Renal cortical epithelial cell (primary cell): ENCODE measurements at regions not wholly inside any gene's neighbourhood (a gene's known extent, or its start where the extent isn't known, plus 50 kb on each side); places are given as distances from the start of the nearest gene placed in this dataset.
A peak's percentile ranks its signal among the peaks of the same experiment; 100 is the strongest.
"Not testable (repeated sequence)": the region's sequence is repeated elsewhere in the genome, so short reads cannot be mapped to it uniquely, and the experiment has no call there.

Source experiments
- DNase-seq: peaks from one replicate; pipeline ENCODE4 v3.0.0-alpha.2; 2011; ENCODE audit warnings: low read depth

- DNase-seq = no peak
Measured at GRCh38 chr1:214861615-214862014, 220.9 kb upstream of the KCNK2 start.

- peak; percentile 49 for DNase-seq
Measured at GRCh38 chr1:214862421-214862820, 220.1 kb upstream of the KCNK2 start.

- DNase-seq = peak; percentile 82
Measured at GRCh38 chr1:214864896-214865688, 217.4 kb upstream of the KCNK2 start.

GRCh38 chr1:214870426-214870825 is 212.1 kb upstream of the KCNK2 start:
- not testable (repeated sequence) for DNase-seq

- no peak for DNase-seq
Measured at GRCh38 chr1:214880956-214881355, 201.6 kb upstream of the KCNK2 start.

- no peak for DNase-seq
Measured at GRCh38 chr1:214882616-214883015, 199.9 kb upstream of the KCNK2 start.

GRCh38 chr1:214895011-214895600 is 187.4 kb upstream of the KCNK2 start:
- DNase-seq = peak; percentile 32

- DNase-seq = no peak
Measured at GRCh38 chr1:214896921-214897320, 185.6 kb upstream of the KCNK2 start.

- no peak for DNase-seq
Measured at GRCh38 chr1:214897581-214897980, 185.0 kb upstream of the KCNK2 start.

- DNase-seq = no peak
Measured at GRCh38 chr1:214898161-214898560, 184.4 kb upstream of the KCNK2 start.

GRCh38 chr1:214898718-214899117 is 183.8 kb upstream of the KCNK2 start:
- no peak for DNase-seq

- no peak for DNase-seq
Measured at GRCh38 chr1:214899908-214900460, 182.6 kb upstream of the KCNK2 start.

GRCh38 chr1:214900590-214900989 is 181.9 kb upstream of the KCNK2 start:
- no peak for DNase-seq

- peak; percentile 13 for DNase-seq
Measured at GRCh38 chr1:214901718-214902117, 180.8 kb upstream of the KCNK2 start.

- peak; percentile 77 for DNase-seq
Measured at GRCh38 chr1:214902636-214903320, 179.8 kb upstream of the KCNK2 start.

GRCh38 chr1:214912127-214912526 is 170.4 kb upstream of the KCNK2 start:
- no peak for DNase-seq

- DNase-seq = no peak
Measured at GRCh38 chr1:214913966-214914365, 168.6 kb upstream of the KCNK2 start.

GRCh38 chr1:214917081-214917635 is 165.4 kb upstream of the KCNK2 start:
- no peak for DNase-seq

- DNase-seq = no peak
Measured at GRCh38 chr1:214918745-214919144, 163.8 kb upstream of the KCNK2 start.

GRCh38 chr1:214920337-214920736 is 162.2 kb upstream of the KCNK2 start:
- no peak for DNase-seq

GRCh38 chr1:214923278-214923915 is 159.1 kb upstream of the KCNK2 start:
- DNase-seq = no peak

GRCh38 chr1:214927796-214928195 is 154.7 kb upstream of the KCNK2 start:
- no peak for DNase-seq
